ENCODE measurements at regions not wholly inside any gene's neighbourhood (a gene's known extent, or its start where the extent isn't known, plus 50 kb on each side); places are given as distances from the start of the nearest gene placed in this dataset.

- Mint-ChIP-seq H3K36me3 (ENCODE audit: insufficient read depth, unreplicated experiment) (no peaks in the 10 kb centered on the region), H3K27ac (ENCODE audit: unreplicated experiment) (no peak overlapping the region), H3K27me3 (ENCODE audit: unreplicated experiment) (no peaks in the 10 kb centered on the region), H3K4me1 (ENCODE audit: low read depth, unreplicated experiment) (no peaks in the 10 kb centered on the region), H3K9me3 (ENCODE audit: low read depth, unreplicated experiment) (peaks cover 2% of the 10 kb centered on the region), H3K4me3 (ENCODE audit: low read depth, unreplicated experiment) (no peak overlapping the region)
- CTCF ChIA-PET, result no interaction called here
- BruUV-seq (replicated peaks), result no TSS peak
- intact Hi-C loops (cut with micrococcal nuclease; ENCODE audit: unreplicated experiment), result no loop called here
- TF ChIP-seq, protein P1, sequence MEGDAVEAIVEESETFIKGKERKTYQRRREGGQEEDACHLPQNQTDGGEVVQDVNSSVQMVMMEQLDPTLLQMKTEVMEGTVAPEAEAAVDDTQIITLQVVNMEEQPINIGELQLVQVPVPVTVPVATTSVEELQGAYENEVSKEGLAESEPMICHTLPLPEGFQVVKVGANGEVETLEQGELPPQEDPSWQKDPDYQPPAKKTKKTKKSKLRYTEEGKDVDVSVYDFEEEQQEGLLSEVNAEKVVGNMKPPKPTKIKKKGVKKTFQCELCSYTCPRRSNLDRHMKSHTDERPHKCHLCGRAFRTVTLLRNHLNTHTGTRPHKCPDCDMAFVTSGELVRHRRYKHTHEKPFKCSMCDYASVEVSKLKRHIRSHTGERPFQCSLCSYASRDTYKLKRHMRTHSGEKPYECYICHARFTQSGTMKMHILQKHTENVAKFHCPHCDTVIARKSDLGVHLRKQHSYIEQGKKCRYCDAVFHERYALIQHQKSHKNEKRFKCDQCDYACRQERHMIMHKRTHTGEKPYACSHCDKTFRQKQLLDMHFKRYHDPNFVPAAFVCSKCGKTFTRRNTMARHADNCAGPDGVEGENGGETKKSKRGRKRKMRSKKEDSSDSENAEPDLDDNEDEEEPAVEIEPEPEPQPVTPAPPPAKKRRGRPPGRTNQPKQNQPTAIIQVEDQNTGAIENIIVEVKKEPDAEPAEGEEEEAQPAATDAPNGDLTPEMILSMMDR (IDR thresholded peaks at IDR 0.05; ENCODE audit: unreplicated experiment), result no peak
- no peak for DNase-seq
These were observed 73.0 kb upstream of the MRPS6 start for GRCh38 chr21:34000375-34000774.

DNA sequence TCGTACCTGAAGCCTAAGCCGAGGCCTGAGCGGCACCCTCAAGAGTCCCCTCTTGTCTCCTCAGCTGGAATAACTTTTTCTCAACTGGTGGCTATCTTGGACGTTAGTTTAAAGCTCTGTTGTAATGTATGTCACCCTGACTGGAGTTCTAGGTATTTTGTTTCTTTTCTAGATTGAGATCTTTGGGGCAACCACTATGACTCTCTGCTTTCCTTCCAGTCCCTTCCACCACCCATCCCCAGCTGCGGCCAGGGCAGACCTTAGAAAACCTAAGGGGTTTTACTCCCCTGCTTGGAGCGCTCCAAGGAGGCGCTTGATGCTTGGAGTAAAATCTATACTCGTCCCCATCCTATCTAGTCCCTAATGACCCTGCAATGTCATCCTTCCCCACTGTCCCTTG is 74.6 kb upstream of the MRPS6 start:
- TF ChIP-seq, protein P1 (IDR thresholded peaks at IDR 0.05; ENCODE audit: unreplicated experiment), result no peak
- no peaks in the 10 kb centered on the region for H3K36me3 Mint-ChIP-seq (ENCODE audit: insufficient read depth, unreplicated experiment)
- no peak for DNase-seq
- H3K27me3 Mint-ChIP-seq (ENCODE audit: unreplicated experiment), result no peaks in the 10 kb centered on the region
- peaks cover 2% of the 10 kb centered on the region for H3K9me3 Mint-ChIP-seq (ENCODE audit: low read depth, unreplicated experiment)
- H3K4me1 Mint-ChIP-seq (ENCODE audit: low read depth, unreplicated experiment), result no peaks in the 10 kb centered on the region
- intact Hi-C loops (cut with micrococcal nuclease; ENCODE audit: unreplicated experiment), result no loop called here
- CTCF ChIA-PET, result interaction anchor here (0.6 kb wide), 1 partner anchor 83 kb away, joined by 4 read pairs; no protein-coding TSS in a partner anchor
- no peak overlapping the region for H3K27ac Mint-ChIP-seq (ENCODE audit: unreplicated experiment)
- H3K4me3 Mint-ChIP-seq (ENCODE audit: low read depth, unreplicated experiment), result no peak overlapping the region
- no TSS peak for BruUV-seq (replicated peaks)

GRCh38 chr21:33998402-33998801 is 75.0 kb upstream of the MRPS6 start:
- CTCF ChIA-PET, result interaction anchor here (0.6 kb wide), 1 partner anchor 83 kb away, joined by 4 read pairs; no protein-coding TSS in a partner anchor
- Mint-ChIP-seq H3K9me3 (ENCODE audit: low read depth, unreplicated experiment) (peaks cover 2% of the 10 kb centered on the region), H3K36me3 (ENCODE audit: insufficient read depth, unreplicated experiment) (no peaks in the 10 kb centered on the region), H3K27ac (ENCODE audit: unreplicated experiment) (no peak overlapping the region), H3K4me3 (ENCODE audit: low read depth, unreplicated experiment) (no peak overlapping the region), H3K4me1 (ENCODE audit: low read depth, unreplicated experiment) (no peaks in the 10 kb centered on the region), H3K27me3 (ENCODE audit: unreplicated experiment) (no peaks in the 10 kb centered on the region)
- BruUV-seq (replicated peaks), result no TSS peak
- intact Hi-C loops (cut with micrococcal nuclease; ENCODE audit: unreplicated experiment), result no loop called here
- DNase-seq, result no peak
- TF ChIP-seq, protein P1 (IDR thresholded peaks at IDR 0.05; ENCODE audit: unreplicated experiment), result no peak

GRCh38 chr21:33997436-33997835 is 75.9 kb upstream of the MRPS6 start:
- TF ChIP-seq, protein P1 (IDR thresholded peaks at IDR 0.05; ENCODE audit: unreplicated experiment), result no peak
- no peaks in the 10 kb centered on the region for H3K36me3 Mint-ChIP-seq (ENCODE audit: insufficient read depth, unreplicated experiment)
- no peak overlapping the region for H3K4me3 Mint-ChIP-seq (ENCODE audit: low read depth, unreplicated experiment)
- DNase-seq, result no peak
- H3K27ac Mint-ChIP-seq (ENCODE audit: unreplicated experiment), result no peak overlapping the region
- no TSS peak for BruUV-seq (replicated peaks)
- intact Hi-C loops (cut with micrococcal nuclease; ENCODE audit: unreplicated experiment), result no loop called here
- H3K9me3 Mint-ChIP-seq (ENCODE audit: low read depth, unreplicated experiment), result peaks cover 2% of the 10 kb centered on the region
- CTCF ChIA-PET, result no interaction called here
- H3K27me3 Mint-ChIP-seq (ENCODE audit: unreplicated experiment), result no peaks in the 10 kb centered on the region
- H3K4me1 Mint-ChIP-seq (ENCODE audit: low read depth, unreplicated experiment), result no peaks in the 10 kb centered on the region

All from Calu3 (cell line).